AG04449 (cell line): ENCODE measurements at regions not wholly inside any gene's neighbourhood (a gene's known extent, or its start where the extent isn't known, plus 50 kb on each side); places are given as distances from the start of the nearest gene placed in this dataset.

Experiments
- CTCF ChIA-PET: fragments of 350-600 bp; formaldehyde crosslinking; extraction: SDS; loops from one replicate; lab custom pipeline; 2021; ENCODE audit warnings: antibody characterized with exemption; lab: Yijun Ruan, JAX
- POLR2A ChIA-PET: fragments of 400-600, 350-600 bp; formaldehyde crosslinking; extraction: SDS; loops from one replicate; lab custom pipeline; 2020; ENCODE audit warnings: antibody characterized with exemption, inconsistent platforms; lab: Yijun Ruan, JAX
- DNase-seq: peaks from one replicate; pipeline ENCODE4 v3.0.0-alpha.2; 2010; ENCODE audit warnings: low read depth, low spot score
- H3K4me3 ChIP-seq: 2 replicates; pipeline ENCODE4 v1.5.1; 2011; ENCODE audit warnings: low read depth, mild to moderate bottlenecking, control low read depth, low read length
- CTCF ChIP-seq: IDR thresholded peaks from one replicate; pipeline ENCODE4 v1.5.1; 2011; ENCODE audit warnings: mild to moderate bottlenecking, moderate library complexity, low read length, control low read depth, inconsistent platforms; ENCODE audit not compliant: insufficient read depth; ENCODE audit errors: missing control alignments

DNA sequence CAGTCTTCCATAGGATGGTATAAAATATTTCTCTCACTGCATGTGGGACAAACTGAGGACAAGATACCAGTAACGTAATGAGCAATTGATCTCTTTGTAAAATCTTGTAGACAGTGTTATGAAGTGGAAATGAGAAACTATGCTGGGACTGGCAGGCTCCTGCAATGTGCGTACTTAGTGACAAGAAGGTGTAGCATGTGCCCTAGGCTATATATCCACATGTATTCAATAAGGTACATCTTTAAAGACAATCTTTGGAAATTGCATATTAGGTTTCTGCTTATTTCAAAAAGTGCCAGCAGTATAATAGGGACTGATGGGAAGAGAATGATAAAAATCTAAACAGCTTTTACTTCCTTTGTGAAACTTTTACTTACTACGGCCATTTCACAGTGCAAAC, 81.9 kb upstream of the GREM2 start:
- DNase-seq = no peak
- no peak for TF ChIP-seq CTCF
- H3K4me3 ChIP-seq = no peak overlapping the region
- CTCF ChIA-PET = interaction anchor here (1.0 to 5.5 kb wide), 13 partner anchors 8 to 742 kb away, joined by 3 to 52 read pairs (median 4); no protein-coding TSS in a partner anchor
- POLR2A ChIA-PET = no interaction called here

DNA sequence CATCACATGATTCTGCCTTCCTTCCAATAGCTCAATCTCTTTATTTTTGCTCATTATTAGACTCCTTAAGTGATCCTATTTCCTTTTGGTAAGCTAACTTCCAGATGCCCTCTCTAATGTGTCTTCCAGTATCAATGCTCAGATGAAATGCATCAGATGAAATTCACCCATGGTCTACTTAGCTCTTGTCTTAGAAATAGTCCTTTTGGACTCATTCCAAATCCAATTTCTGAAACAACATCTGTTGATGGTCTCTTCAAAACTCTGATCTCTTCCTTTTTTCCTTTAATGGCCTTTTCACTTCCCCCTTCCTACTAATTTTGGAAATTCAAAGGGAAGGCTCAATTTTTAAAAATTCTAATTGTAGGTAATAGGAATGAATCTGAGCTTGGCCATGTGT, 81.1 kb upstream of the GREM2 start:
- no peak for TF ChIP-seq CTCF
- DNase-seq = no peak
- CTCF ChIA-PET = interaction anchor here (0.6 to 5.5 kb wide), 32 partner anchors 9 to 1710 kb away, joined by 3 to 52 read pairs (median 4); partner anchors contain the start of gene GREM2
- POLR2A ChIA-PET = no interaction called here
- H3K4me3 ChIP-seq = no peak overlapping the region

DNA sequence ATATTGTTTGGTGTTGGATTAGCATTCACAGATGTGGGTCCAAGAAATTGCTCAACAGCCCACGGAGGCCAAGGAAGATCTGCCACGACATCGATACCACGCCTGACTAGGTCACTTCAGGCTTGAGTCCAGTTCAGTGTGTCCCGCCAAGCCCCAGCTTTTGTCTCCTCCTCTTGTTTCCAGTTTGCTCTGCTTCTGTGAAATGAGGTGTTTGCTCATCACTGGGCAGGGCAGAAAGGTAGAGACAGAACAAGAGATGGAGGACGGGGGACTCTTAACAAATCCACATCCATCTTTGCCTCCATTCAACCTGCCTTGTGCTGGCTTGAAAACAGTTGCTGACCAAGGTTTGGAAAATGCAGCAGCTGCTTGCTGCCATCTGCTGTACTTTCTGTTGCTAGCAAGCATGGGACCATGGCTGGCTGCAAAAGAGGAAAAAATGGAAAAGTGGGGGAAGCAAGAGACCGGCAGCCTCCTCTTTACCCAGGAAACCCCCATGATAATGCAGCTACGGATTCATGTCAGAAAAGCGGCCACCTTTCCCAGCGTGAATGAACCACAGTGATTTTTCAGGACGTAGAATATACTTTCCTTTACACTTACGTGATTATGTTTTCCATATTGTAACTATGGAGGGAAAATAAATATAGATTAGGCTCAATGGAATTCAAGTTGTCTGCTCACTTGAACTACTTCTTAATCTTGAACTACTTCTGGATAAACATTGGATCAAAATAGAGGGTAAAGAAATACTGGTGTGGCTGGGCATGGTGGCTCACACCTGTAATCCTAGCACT, 80.2 kb upstream of the GREM2 start:
- ChIA-PET POLR2A (interaction anchor here (0.7 to 1.2 kb wide), 2 partner anchors 80 to 340 kb away, joined by 3 to 4 read pairs; partner anchors contain the start of gene GREM2), CTCF (interaction anchor here (0.7 to 5.5 kb wide), 58 partner anchors 8 to 741 kb away, joined by 3 to 52 read pairs (median 4); partner anchors contain the start of gene GREM2)
- TF ChIP-seq CTCF = peak; percentile 85
- DNase-seq = no peak
- H3K4me3 ChIP-seq = no peak overlapping the region

GRCh38 chr1:240691501-240691900, 79.5 kb upstream of the GREM2 start:
- POLR2A ChIA-PET = interaction anchor here (0.7 to 1.2 kb wide), 2 partner anchors 79 to 340 kb away, joined by 3 to 4 read pairs; partner anchors contain the start of gene GREM2
- CTCF ChIA-PET = interaction anchor here (0.7 to 5.5 kb wide), 50 partner anchors 8 to 704 kb away, joined by 3 to 52 read pairs (median 5); partner anchors contain the start of gene GREM2
- no peak for DNase-seq
- no peak overlapping the region for H3K4me3 ChIP-seq
- no peak for TF ChIP-seq CTCF

DNA sequence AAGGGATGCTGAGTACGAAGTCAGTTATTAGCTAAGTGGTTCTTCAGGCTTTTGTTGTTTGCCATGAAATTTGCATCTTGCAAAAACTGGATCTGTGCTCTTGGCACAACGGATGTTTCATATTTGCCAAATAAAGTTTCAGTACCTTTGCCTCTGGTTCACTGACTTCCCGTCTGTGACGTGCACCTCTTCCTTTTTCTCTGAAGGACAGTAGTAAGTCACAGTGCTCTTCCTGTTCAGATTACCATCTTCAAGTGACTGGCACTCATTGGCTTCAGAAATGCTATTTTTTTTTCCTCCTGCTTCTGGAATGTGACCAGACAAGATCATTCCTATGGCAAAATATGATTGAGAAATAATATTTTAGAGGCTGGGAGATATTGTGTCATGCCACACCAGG, 75.9 kb upstream of the GREM2 start:
- CTCF ChIA-PET = interaction anchor here (1.0 to 1.5 kb wide), 3 partner anchors 14 to 733 kb away, joined by 3 to 6 read pairs (median 3); no protein-coding TSS in a partner anchor
- no peak for DNase-seq

More for the DNA sequence above, 75.9 kb upstream of the GREM2 start:
- H3K4me3 ChIP-seq = no peak overlapping the region
- POLR2A ChIA-PET = no interaction called here
- no peak for TF ChIP-seq CTCF
